ENCODE measurements at regions not wholly inside any gene's neighbourhood (a gene's known extent, or its start where the extent isn't known, plus 50 kb on each side); places are given as distances from the start of the nearest gene placed in this dataset.

DNA sequence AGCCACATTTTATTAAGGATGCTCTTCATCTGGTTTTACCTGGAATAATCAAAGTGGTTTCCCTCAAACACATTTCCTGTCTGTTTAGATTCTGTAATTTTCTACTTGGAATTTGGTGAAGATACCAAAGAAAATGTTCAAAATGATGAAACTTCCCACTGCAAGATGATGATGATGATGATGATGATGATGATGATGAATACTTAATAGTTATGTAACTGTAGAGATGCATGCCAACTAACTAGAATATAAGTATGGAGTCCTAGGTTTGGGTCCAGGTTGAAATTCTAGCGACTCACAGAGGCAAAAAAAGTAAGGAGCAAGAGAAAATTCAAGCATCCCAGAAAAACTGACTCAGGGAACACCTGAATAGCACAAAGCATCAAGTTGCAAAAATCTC, 104.0 kb upstream of the KIAA1217 start:
- H3K27ac ChIP-seq = no peak overlapping the region
- H3K4me3 ChIP-seq (ENCODE audit: low read depth in 1 of 2, low read length in 1 of 2) = no peak overlapping the region
- H3K4me1 ChIP-seq (ENCODE audit: control insufficient read depth in 1 of 2, insufficient read depth in 1 of 2, low read depth in 1 of 2, low read length in 1 of 2) = no peaks in the 10 kb centered on the region
- H3K36me3 ChIP-seq = no peaks in the 10 kb centered on the region
- no peaks in the 10 kb centered on the region for H3K27me3 ChIP-seq
- no peaks in the 10 kb centered on the region for H3K9me3 ChIP-seq
- TF ChIP-seq, protein P1, sequence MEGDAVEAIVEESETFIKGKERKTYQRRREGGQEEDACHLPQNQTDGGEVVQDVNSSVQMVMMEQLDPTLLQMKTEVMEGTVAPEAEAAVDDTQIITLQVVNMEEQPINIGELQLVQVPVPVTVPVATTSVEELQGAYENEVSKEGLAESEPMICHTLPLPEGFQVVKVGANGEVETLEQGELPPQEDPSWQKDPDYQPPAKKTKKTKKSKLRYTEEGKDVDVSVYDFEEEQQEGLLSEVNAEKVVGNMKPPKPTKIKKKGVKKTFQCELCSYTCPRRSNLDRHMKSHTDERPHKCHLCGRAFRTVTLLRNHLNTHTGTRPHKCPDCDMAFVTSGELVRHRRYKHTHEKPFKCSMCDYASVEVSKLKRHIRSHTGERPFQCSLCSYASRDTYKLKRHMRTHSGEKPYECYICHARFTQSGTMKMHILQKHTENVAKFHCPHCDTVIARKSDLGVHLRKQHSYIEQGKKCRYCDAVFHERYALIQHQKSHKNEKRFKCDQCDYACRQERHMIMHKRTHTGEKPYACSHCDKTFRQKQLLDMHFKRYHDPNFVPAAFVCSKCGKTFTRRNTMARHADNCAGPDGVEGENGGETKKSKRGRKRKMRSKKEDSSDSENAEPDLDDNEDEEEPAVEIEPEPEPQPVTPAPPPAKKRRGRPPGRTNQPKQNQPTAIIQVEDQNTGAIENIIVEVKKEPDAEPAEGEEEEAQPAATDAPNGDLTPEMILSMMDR (IDR thresholded peaks at IDR 0.05) = no peak

DNA sequence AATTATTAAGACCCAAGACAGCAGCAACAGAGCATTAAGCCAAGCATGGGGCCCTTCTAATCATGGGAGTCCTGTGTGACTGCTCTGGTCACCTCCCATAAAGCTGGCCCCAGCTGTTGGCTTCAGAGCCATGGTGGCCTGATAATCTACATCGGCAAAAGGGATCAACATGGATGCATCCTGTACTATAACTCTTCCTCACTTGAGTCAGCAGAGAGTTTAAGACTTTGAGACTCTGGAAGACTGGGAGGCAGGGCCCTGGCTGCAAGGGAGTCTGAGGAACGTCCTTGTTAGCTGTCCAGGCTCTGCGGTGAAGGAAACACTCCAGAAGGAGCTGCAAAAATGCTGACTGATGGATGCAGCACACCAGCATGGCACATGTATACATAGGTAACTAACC, 95.0 kb upstream of the KIAA1217 start:
- Histone ChIP-seq H3K4me1 (ENCODE audit: control insufficient read depth in 1 of 2, insufficient read depth in 1 of 2, low read depth in 1 of 2, low read length in 1 of 2) (no peaks in the 10 kb centered on the region), H3K4me3 (ENCODE audit: low read depth in 1 of 2, low read length in 1 of 2) (no peak overlapping the region), H3K9me3 (no peaks in the 10 kb centered on the region), H3K36me3 (no peaks in the 10 kb centered on the region), H3K27me3 (no peaks in the 10 kb centered on the region), H3K27ac (no peak overlapping the region)
- TF ChIP-seq, protein P1 (IDR thresholded peaks at IDR 0.05) = no peak

DNA sequence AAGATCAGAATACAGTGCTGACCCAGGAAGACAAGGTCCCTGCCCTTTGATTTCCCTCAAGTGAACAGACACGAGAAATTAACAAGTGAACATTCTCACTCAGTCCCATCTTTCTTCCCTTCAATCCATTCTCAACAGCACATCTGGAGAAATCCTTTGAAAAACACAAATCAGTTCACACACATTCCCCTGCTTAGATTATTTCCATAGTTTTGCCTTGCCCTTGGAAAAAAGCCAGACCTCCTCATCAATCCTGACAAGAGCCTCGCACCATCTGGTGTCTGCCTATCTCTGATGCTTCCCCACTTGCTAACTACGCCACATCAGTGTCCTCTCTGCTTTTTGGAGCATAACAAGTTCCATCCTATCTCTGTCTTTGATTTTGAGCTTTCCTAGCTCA, 94.4 kb upstream of the KIAA1217 start:
- Histone ChIP-seq H3K36me3 (no peaks in the 10 kb centered on the region), H3K27ac (no peak overlapping the region), H3K27me3 (no peaks in the 10 kb centered on the region), H3K4me1 (ENCODE audit: control insufficient read depth in 1 of 2, insufficient read depth in 1 of 2, low read depth in 1 of 2, low read length in 1 of 2) (no peaks in the 10 kb centered on the region), H3K9me3 (no peaks in the 10 kb centered on the region), H3K4me3 (ENCODE audit: low read depth in 1 of 2, low read length in 1 of 2) (no peak overlapping the region)
- TF ChIP-seq, protein P1 (IDR thresholded peaks at IDR 0.05) = no peak

DNA sequence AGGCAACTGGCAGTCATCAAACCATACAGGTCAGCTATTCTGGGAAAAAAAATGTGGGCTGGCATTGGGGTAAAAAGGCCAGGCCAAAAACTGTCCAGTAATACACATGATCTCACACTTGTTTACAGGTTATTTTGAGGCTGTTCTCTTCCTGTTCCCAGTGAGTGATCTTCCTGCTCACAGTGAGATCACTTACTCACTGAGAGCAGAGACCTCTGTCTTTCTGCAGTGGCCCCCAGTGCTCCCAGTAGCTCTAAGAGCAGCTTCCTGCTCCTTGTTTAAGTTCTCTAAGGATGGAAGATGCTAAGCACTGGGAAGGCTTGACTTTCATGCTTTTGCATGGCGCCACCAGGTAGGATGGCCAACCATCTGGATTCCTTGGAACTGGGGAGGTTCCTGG, 93.5 kb upstream of the KIAA1217 start:
- H3K4me3 ChIP-seq (ENCODE audit: low read depth in 1 of 2, low read length in 1 of 2) = no peak overlapping the region
- no peaks in the 10 kb centered on the region for H3K9me3 ChIP-seq
- no peaks in the 10 kb centered on the region for H3K36me3 ChIP-seq
- no peaks in the 10 kb centered on the region for H3K4me1 ChIP-seq (ENCODE audit: control insufficient read depth in 1 of 2, insufficient read depth in 1 of 2, low read depth in 1 of 2, low read length in 1 of 2)
- TF ChIP-seq, protein P1 (IDR thresholded peaks at IDR 0.05) = no peak
- no peaks in the 10 kb centered on the region for H3K27me3 ChIP-seq
- no peak overlapping the region for H3K27ac ChIP-seq

DNA sequence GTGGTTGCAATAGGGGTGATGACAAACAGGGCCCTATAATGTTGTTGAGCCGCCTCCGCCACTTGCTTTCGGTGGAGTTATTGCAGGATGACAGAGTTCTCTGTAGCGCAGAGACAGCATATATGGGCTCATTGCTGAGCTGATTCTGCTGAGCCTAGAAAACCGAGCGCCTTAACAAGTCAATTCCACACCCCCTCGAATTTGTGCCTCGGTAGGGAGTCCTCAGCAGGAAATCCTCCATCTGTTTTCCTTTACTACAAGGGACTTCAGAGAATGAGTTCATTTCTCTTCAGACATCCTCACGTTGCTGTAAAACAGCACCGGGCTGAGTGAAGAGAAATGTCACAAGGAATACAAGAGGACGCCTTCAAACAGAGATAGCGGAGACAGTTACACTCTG, 90.7 kb upstream of the KIAA1217 start:
- no peaks in the 10 kb centered on the region for H3K4me1 ChIP-seq (ENCODE audit: control insufficient read depth in 1 of 2, insufficient read depth in 1 of 2, low read depth in 1 of 2, low read length in 1 of 2)
- H3K27ac ChIP-seq = no peak overlapping the region
- no peak overlapping the region for H3K4me3 ChIP-seq (ENCODE audit: low read depth in 1 of 2, low read length in 1 of 2)
- H3K27me3 ChIP-seq = no peaks in the 10 kb centered on the region
- TF ChIP-seq, protein P1 (IDR thresholded peaks at IDR 0.05) = no peak
- no peaks in the 10 kb centered on the region for H3K9me3 ChIP-seq
- H3K36me3 ChIP-seq = no peaks in the 10 kb centered on the region

DNA sequence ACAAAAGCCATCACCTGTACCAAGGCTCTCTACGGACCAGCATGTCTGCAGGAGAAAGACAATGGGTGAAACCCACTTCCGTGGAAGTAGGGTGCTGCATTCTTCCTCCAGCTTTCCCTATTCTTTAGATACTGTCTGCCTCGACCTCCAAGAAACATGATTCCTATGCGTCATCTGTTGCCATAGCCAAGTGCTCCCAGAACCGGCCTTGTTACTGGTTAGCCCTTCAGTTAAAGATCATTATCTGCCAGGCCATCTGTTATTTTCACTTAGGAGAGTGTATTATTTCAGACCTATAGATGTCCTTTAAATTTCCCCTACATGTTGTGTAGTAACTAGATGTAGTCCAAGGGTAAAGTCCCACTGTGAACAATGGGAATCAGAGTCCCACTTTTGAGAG, 89.0 kb upstream of the KIAA1217 start:
- Histone ChIP-seq H3K9me3 (no peaks in the 10 kb centered on the region), H3K27me3 (no peaks in the 10 kb centered on the region), H3K27ac (no peak overlapping the region), H3K4me1 (ENCODE audit: control insufficient read depth in 1 of 2, insufficient read depth in 1 of 2, low read depth in 1 of 2, low read length in 1 of 2) (no peaks in the 10 kb centered on the region), H3K36me3 (no peaks in the 10 kb centered on the region), H3K4me3 (ENCODE audit: low read depth in 1 of 2, low read length in 1 of 2) (no peak overlapping the region)
- TF ChIP-seq, protein P1 (IDR thresholded peaks at IDR 0.05) = no peak

Data from neutrophil (primary cell).